ENCODE measurements at regions not wholly inside any gene's neighbourhood (a gene's known extent, or its start where the extent isn't known, plus 50 kb on each side); places are given as distances from the start of the nearest gene placed in this dataset.
"Not testable (repeated sequence)": the region's sequence is repeated elsewhere in the genome, so short reads cannot be mapped to it uniquely, and the experiment has no call there.

- DNase-seq = peak; percentile 11 to 26
Measured at GRCh38 chr12:45490232-45490881, 239.1 kb upstream of the ARID2 start.

GRCh38 chr12:45494279-45494678 lies 235.2 kb upstream of the ARID2 start:
- no peak for DNase-seq

- DNase-seq = peak; percentile 5 to 19
Measured at GRCh38 chr12:45498645-45499044, 230.9 kb upstream of the ARID2 start.

GRCh38 chr12:45502481-45503128 lies 226.9 kb upstream of the ARID2 start:
- no peak for DNase-seq

- no peak for DNase-seq
Measured at GRCh38 chr12:45503899-45504298, 225.6 kb upstream of the ARID2 start.

- DNase-seq = no peak
Measured at GRCh38 chr12:45504316-45505010, 225.0 kb upstream of the ARID2 start.

GRCh38 chr12:45509187-45509586 lies 220.3 kb upstream of the ARID2 start:
- peak; percentile 98 for DNase-seq

GRCh38 chr12:45509621-45510020 lies 219.9 kb upstream of the ARID2 start:
- no peak for DNase-seq

- DNase-seq = no peak
Measured at GRCh38 chr12:45517381-45517780, 212.1 kb upstream of the ARID2 start.

GRCh38 chr12:45518291-45519235 lies 210.9 kb upstream of the ARID2 start:
- peak; percentile 70 to 71 for DNase-seq

GRCh38 chr12:45522227-45522626 lies 207.3 kb upstream of the ARID2 start:
- DNase-seq = no peak

- DNase-seq = not testable (repeated sequence)
Measured at GRCh38 chr12:45526823-45527222, 202.7 kb upstream of the ARID2 start.

- DNase-seq = no peak
Measured at GRCh38 chr12:45532113-45532512, 197.4 kb upstream of the ARID2 start.

GRCh38 chr12:45535610-45536180 lies 193.8 kb upstream of the ARID2 start:
- no peak for DNase-seq

GRCh38 chr12:45536284-45536683 lies 193.2 kb upstream of the ARID2 start:
- DNase-seq = no peak

- no peak for DNase-seq
Measured at GRCh38 chr12:45540661-45541341, 188.7 kb upstream of the ARID2 start.

GRCh38 chr12:45543887-45544286 lies 185.6 kb upstream of the ARID2 start:
- DNase-seq = peak; percentile 92

GRCh38 chr12:45546545-45546944 lies 183.0 kb upstream of the ARID2 start:
- no peak for DNase-seq

- DNase-seq = no peak
Measured at GRCh38 chr12:45547132-45547531, 182.4 kb upstream of the ARID2 start.

GRCh38 chr12:45547822-45548221 lies 181.7 kb upstream of the ARID2 start:
- peak; percentile 29 to 54 for DNase-seq

GRCh38 chr12:45548426-45548825 lies 181.1 kb upstream of the ARID2 start:
- DNase-seq = no peak

GRCh38 chr12:45549337-45549902 lies 180.1 kb upstream of the ARID2 start:
- no peak for DNase-seq
